Fibroblast of peridontal ligament (primary cell): ENCODE measurements at regions not wholly inside any gene's neighbourhood (a gene's known extent, or its start where the extent isn't known, plus 50 kb on each side); places are given as distances from the start of the nearest gene placed in this dataset.
A peak's percentile ranks its signal among the peaks of the same experiment; 100 is the strongest.

Experiments
- DNase-seq: peaks from one replicate; pipeline ENCODE4 v3.0.0-alpha.2; 2010; ENCODE audit errors: extremely low read depth

- DNase-seq: no peak
These were observed 210.6 kb downstream of the CCNG2 start for GRCh38 chr4:77367638-77368037.

GRCh38 chr4:77372375-77372774 lies 215.4 kb downstream of the CCNG2 start:
- DNase-seq: no peak

GRCh38 chr4:77375866-77376607 lies 219.0 kb downstream of the CCNG2 start:
- DNase-seq: no peak

GRCh38 chr4:77376788-77377460 lies 219.9 kb downstream of the CCNG2 start:
- DNase-seq: no peak

- no peak for DNase-seq
These were observed 221.5 kb upstream of the CXCL13 start for GRCh38 chr4:77384094-77384493.

GRCh38 chr4:77385124-77385969 lies 220.3 kb upstream of the CXCL13 start:
- peak; percentile 79 for DNase-seq

- no peak for DNase-seq
These were observed 211.6 kb upstream of the CXCL13 start for GRCh38 chr4:77393996-77394395.

GRCh38 chr4:77395481-77395880 lies 210.1 kb upstream of the CXCL13 start:
- no peak for DNase-seq

GRCh38 chr4:77398256-77398655 lies 207.4 kb upstream of the CXCL13 start:
- no peak for DNase-seq

GRCh38 chr4:77399831-77400230 lies 205.8 kb upstream of the CXCL13 start:
- no peak for DNase-seq

GRCh38 chr4:77413766-77414165 lies 191.9 kb upstream of the CXCL13 start:
- DNase-seq: no peak

- no peak for DNase-seq
These were observed 189.9 kb upstream of the CXCL13 start for GRCh38 chr4:77415689-77416088.

GRCh38 chr4:77418333-77418732 lies 187.3 kb upstream of the CXCL13 start:
- peak; percentile 2 for DNase-seq

- no peak for DNase-seq
These were observed 174.8 kb upstream of the CXCL13 start for GRCh38 chr4:77430847-77431246.

GRCh38 chr4:77431546-77431945 lies 174.1 kb upstream of the CXCL13 start:
- DNase-seq: no peak

GRCh38 chr4:77432717-77433417 lies 172.8 kb upstream of the CXCL13 start:
- no peak for DNase-seq

GRCh38 chr4:77433418-77433733 lies 172.2 kb upstream of the CXCL13 start:
- DNase-seq: peak; percentile 60

GRCh38 chr4:77434299-77435092 lies 171.1 kb upstream of the CXCL13 start:
- DNase-seq: no peak

- no peak for DNase-seq
These were observed 168.5 kb upstream of the CXCL13 start for GRCh38 chr4:77437079-77437478.

- no peak for DNase-seq
These were observed 167.1 kb upstream of the CXCL13 start for GRCh38 chr4:77438549-77438948.

GRCh38 chr4:77443941-77444340 lies 161.7 kb upstream of the CXCL13 start:
- DNase-seq: peak; percentile 87
